Muscle of leg (tissue), 3 donors: ENCODE measurements at regions not wholly inside any gene's neighbourhood (a gene's known extent, or its start where the extent isn't known, plus 50 kb on each side); places are given as distances from the start of the nearest gene placed in this dataset.

Experiments used
- DNase-seq: peaks from one replicate; pipeline ENCODE4 v3.0.0; 2013
- H3K27ac ChIP-seq: one replicate; pipeline ENCODE4 v1.5.1; 2013; ENCODE audit warnings: mild to moderate bottlenecking, low read length, control low read depth
- H3K27me3 ChIP-seq: one replicate; pipeline ENCODE4 v1.6.1; 2013; ENCODE audit warnings: low read length; ENCODE audit not compliant: control insufficient read depth, insufficient read depth
- H3K36me3 ChIP-seq: one replicate; pipeline ENCODE4 v1.6.1; 2013; ENCODE audit warnings: low read length; ENCODE audit not compliant: control insufficient read depth, insufficient read depth
- H3K4me1 ChIP-seq: one replicate; pipeline ENCODE4 v1.6.1; 2013; ENCODE audit warnings: low read length; ENCODE audit not compliant: control insufficient read depth, insufficient read depth
- H3K4me3 ChIP-seq: one replicate; pipeline ENCODE4 v1.5.1; 2013; ENCODE audit warnings: low read length, control low read depth
- H3K9me3 ChIP-seq: replicated peaks from 2 replicates; pipeline ENCODE4 v1.6.1; 2013; ENCODE audit warnings: low read depth, low read length; ENCODE audit not compliant: control insufficient read depth
- WGBS: methylation state at CpG from one replicate; pipeline ENCODE4 v1.1.5; 2013; ENCODE audit warnings: missing lambda C conversion rate; ENCODE audit not compliant: insufficient coverage; 5-methylcytosine and 5-hydroxymethylcytosine counted together

DNA sequence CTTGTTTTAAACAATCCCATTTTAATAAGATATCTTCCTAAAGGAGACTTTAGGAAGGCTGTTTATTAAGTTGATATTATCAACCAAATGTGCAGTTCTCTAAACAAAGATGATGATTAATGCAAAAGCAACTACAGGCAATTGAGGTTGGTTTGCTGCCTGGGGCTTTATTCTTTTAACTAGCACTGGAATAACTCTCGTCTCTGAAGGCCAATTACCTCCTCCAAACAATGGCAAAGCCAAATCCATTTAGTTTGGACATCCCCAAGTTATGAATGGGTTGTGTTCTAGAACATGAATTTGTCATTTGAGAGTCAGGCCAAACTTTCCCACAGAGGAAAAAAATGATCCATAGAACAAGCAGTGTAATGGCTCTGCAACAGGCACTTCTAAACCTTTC, 114.1 kb downstream of the SLC16A9 start:
- DNase-seq = no peak
- no peak overlapping the region for H3K27ac ChIP-seq
- no peak overlapping the region for H3K4me3 ChIP-seq
- no peaks in the 10 kb centered on the region for H3K9me3 ChIP-seq
- no peaks in the 10 kb centered on the region for H3K4me1 ChIP-seq
- WGBS = no CpG with 5 or more reads among the region's 1 CpG
- H3K36me3 ChIP-seq = no peaks in the 10 kb centered on the region
- H3K27me3 ChIP-seq = no peaks in the 10 kb centered on the region

GRCh38 chr10:59593768-59594167, 115.9 kb downstream of the SLC16A9 start:
- Histone ChIP-seq H3K4me3 (no peak overlapping the region), H3K27me3 (no peaks in the 10 kb centered on the region), H3K36me3 (no peaks in the 10 kb centered on the region), H3K27ac (no peak overlapping the region), H3K9me3 (no peaks in the 10 kb centered on the region), H3K4me1 (peaks cover 2% of the 10 kb centered on the region)
- DNase-seq = no peak
- WGBS = 91% methylated on average over 1 of the region's 2 CpGs

- H3K9me3 ChIP-seq = no peaks in the 10 kb centered on the region
- WGBS = 4% methylated on average over 3 of the region's 6 CpGs
- peaks cover 3% of the 10 kb centered on the region for H3K4me1 ChIP-seq
- H3K36me3 ChIP-seq = no peaks in the 10 kb centered on the region
- DNase-seq = peak; percentile 87
- no peaks in the 10 kb centered on the region for H3K27me3 ChIP-seq
- H3K4me3 ChIP-seq = no peak overlapping the region
- peak overlapping the region; percentile 70 for H3K27ac ChIP-seq
Measured at GRCh38 chr10:59589796-59590195, 119.9 kb downstream of the SLC16A9 start.

- no peak for DNase-seq
Measured at GRCh38 chr10:59588791-59589190, 120.9 kb downstream of the SLC16A9 start.

GRCh38 chr10:59587756-59588140, 121.9 kb downstream of the SLC16A9 start:
- Histone ChIP-seq H3K4me3 (no peak overlapping the region), H3K4me1 (peaks cover 4% of the 10 kb centered on the region), H3K36me3 (no peaks in the 10 kb centered on the region), H3K27ac (no peak overlapping the region), H3K27me3 (no peaks in the 10 kb centered on the region), H3K9me3 (no peaks in the 10 kb centered on the region)
- no peak for DNase-seq
- WGBS = 88% methylated on average over 2 of the region's 2 CpGs

More at GRCh38 chr10:59588791-59589190, 120.9 kb downstream of the SLC16A9 start:
- Histone ChIP-seq H3K27me3 (no peaks in the 10 kb centered on the region), H3K27ac (no peak overlapping the region), H3K9me3 (no peaks in the 10 kb centered on the region), H3K4me1 (peaks cover 3% of the 10 kb centered on the region), H3K36me3 (no peaks in the 10 kb centered on the region), H3K4me3 (no peak overlapping the region)
- WGBS = 91% methylated on average over 4 of the region's 6 CpGs

DNA sequence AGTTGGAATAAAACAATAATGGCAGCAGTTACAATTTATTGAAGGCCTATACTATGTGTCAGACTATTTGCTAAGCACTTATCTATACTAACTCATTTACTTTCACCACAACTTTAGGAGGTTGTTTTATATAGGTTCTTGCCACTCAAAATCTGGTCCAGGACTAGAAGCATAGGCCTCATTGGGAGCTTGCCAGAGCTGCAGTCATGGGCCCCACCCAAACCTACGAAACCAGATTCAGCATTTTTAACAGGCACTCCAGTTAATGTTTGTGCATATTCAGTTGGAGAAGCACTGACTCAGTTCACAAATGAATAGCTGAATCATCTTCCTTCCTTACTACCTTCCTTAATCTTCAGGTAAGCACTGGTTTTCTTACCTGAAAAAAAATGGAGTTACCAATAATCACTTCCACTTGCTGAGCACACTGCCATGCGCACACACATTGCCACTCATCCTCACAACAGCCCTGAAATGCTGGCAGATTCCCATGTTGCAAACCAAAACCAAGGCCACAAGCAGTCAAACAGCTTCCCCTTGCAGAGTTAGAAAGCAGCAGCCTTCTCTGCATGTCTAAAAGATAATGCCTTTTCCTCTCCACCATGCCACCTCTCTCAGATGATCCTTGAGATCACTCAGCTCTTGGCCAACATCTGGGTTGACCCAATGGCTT, 122.4 kb downstream of the SLC16A9 start:
- Histone ChIP-seq H3K9me3 (no peaks in the 10 kb centered on the region), H3K36me3 (no peaks in the 10 kb centered on the region), H3K4me3 (no peak overlapping the region), H3K4me1 (peaks cover 6% of the 10 kb centered on the region), H3K27ac (no peak overlapping the region), H3K27me3 (no peaks in the 10 kb centered on the region)
- WGBS = 75% methylated on average over 2 of the region's 2 CpGs
- DNase-seq = no peak

DNA sequence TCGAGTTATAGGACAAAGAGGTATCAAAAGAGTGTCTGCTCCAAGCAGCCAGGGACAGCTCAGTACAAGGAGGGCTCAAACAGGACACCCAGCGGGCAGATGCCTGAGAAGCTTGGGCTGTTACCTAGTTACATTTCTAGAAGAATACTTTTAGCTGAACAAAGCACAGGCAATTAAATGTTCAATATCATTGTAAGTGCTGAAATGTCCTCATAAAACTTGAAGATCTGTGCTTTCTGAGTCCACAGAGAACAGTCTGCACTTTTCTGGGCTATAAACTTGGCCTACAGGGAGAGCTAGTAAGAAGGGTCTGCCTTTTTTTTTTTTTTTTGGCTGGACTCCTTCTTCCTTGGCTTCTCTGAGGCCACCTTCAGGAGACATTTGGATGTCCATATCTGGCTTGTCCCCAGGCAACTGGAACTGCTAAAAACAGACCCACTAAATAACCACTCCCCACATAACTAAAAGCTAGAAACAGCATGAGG, 123.2 kb downstream of the SLC16A9 start:
- no peaks in the 10 kb centered on the region for H3K9me3 ChIP-seq
- H3K27ac ChIP-seq = no peak overlapping the region
- H3K4me1 ChIP-seq = peaks cover 6% of the 10 kb centered on the region
- no peaks in the 10 kb centered on the region for H3K36me3 ChIP-seq
- H3K27me3 ChIP-seq = no peaks in the 10 kb centered on the region
- WGBS = 40% methylated on average over 2 of the region's 2 CpGs
- DNase-seq = no peak
- no peak overlapping the region for H3K4me3 ChIP-seq

DNA sequence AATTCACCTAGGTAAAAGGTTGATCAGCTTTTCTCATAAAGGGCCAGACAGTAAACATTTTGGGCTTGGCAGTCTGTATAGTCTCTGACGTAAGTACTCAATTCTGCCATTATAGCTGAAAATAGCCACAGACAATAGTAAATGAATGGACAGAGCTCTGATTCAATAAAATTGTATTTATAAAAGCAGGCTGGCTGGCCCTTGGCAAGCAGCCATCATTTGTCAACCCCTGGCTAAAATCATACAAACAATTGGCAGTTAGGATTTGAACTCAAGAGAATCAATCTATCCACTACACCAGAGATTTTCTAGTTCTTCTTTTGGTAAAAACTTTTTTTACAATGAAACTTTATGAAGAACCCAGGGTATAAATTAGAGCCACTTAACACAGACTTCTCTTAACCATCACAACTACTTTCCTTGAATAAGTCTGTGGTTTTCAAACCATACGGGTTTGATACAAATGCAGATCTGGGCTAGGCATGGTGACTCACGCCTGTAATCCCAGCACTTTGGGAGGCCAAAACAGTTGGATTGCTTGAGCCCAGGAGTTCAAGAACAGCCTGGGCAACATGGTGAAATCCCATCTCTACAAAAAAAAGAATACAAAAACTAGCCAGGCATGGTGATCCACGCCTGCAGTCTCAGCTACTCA, 124.5 kb downstream of the SLC16A9 start:
- Histone ChIP-seq H3K36me3 (no peaks in the 10 kb centered on the region), H3K4me1 (peaks cover 6% of the 10 kb centered on the region), H3K27me3 (no peaks in the 10 kb centered on the region), H3K4me3 (no peak overlapping the region), H3K27ac (no peak overlapping the region), H3K9me3 (no peaks in the 10 kb centered on the region)
- WGBS = 67% methylated on average over 1 of the region's 4 CpGs
- DNase-seq = no peak

- H3K9me3 ChIP-seq = no peaks in the 10 kb centered on the region
- H3K4me1 ChIP-seq = peaks cover 10% of the 10 kb centered on the region
- no peaks in the 10 kb centered on the region for H3K36me3 ChIP-seq
- DNase-seq = peak; percentile 56
- H3K4me3 ChIP-seq = no peak overlapping the region
- H3K27me3 ChIP-seq = no peaks in the 10 kb centered on the region
- peak overlapping the region; percentile 31 for H3K27ac ChIP-seq
- WGBS = no CpG with 5 or more reads among the region's 3 CpGs
Measured at GRCh38 chr10:59582780-59583179, 126.9 kb downstream of the SLC16A9 start.

- H3K9me3 ChIP-seq = no peaks in the 10 kb centered on the region
- peaks cover 8% of the 10 kb centered on the region for H3K4me1 ChIP-seq
- H3K36me3 ChIP-seq = no peaks in the 10 kb centered on the region
- DNase-seq = no peak
- no peak overlapping the region for H3K4me3 ChIP-seq
- no peaks in the 10 kb centered on the region for H3K27me3 ChIP-seq
- no peak overlapping the region for H3K27ac ChIP-seq
- WGBS = 25% methylated on average over 3 of the region's 3 CpGs
Measured at GRCh38 chr10:59582058-59582457, 127.6 kb downstream of the SLC16A9 start.
